OCI-LY1 (cell line): ENCODE measurements at regions not wholly inside any gene's neighbourhood (a gene's known extent, or its start where the extent isn't known, plus 50 kb on each side); places are given as distances from the start of the nearest gene placed in this dataset.

Experiments
- H2AFZ ChIP-seq: fragments of 200-600 bp; sonication (generic), shearing (Covaris generic); 2 replicates; pipeline ENCODE4 v1.6.0; 2014; ENCODE audit warnings: antibody characterized with exemption, mild to moderate bottlenecking, low read length
- H3F3A ChIP-seq: fragments of 200-600 bp; sonication (generic), shearing (Covaris generic); 2 replicates; pipeline ENCODE4 v1.6.0; 2014; ENCODE audit warnings: mild to moderate bottlenecking, antibody characterized with exemption, low read length, moderate library complexity; ENCODE audit not compliant: insufficient read depth
- H3K27ac ChIP-seq: fragments of 200-600 bp; sonication (generic); 2 replicates; pipeline ENCODE4 v1.5.1; 2014; ENCODE audit warnings: low read length, mixed run types, mild to moderate bottlenecking, low read depth; ENCODE audit not compliant: poor library complexity, severe bottlenecking
- H3K27me3 ChIP-seq: fragments of 200-600 bp; sonication (generic); 2 replicates; pipeline ENCODE4 v1.6.0; 2014; ENCODE audit warnings: antibody characterized with exemption, mild to moderate bottlenecking, low read length, moderate library complexity; ENCODE audit not compliant: insufficient read depth
- H3K36me3 ChIP-seq: fragments of 200-600 bp; sonication (generic); 2 replicates; pipeline ENCODE4 v1.6.1; 2014; ENCODE audit warnings: mild to moderate bottlenecking, antibody characterized with exemption, low read length, moderate library complexity, mixed read lengths; ENCODE audit not compliant: insufficient read depth
- H3K4me1 ChIP-seq: fragments of 200-600 bp; sonication (generic); 2 replicates; pipeline ENCODE4 v1.5.1; 2014; ENCODE audit warnings: mild to moderate bottlenecking, low read length, moderate library complexity; ENCODE audit not compliant: insufficient read depth, severe bottlenecking
- H3K4me2 ChIP-seq: fragments of 200-600 bp; sonication (generic), shearing (Covaris generic); 2 replicates; pipeline ENCODE4 v1.6.1; 2014; ENCODE audit warnings: low read length
- H3K4me3 ChIP-seq: fragments of 200-600 bp; sonication (generic); 2 replicates; pipeline ENCODE4 v1.5.1; 2014; ENCODE audit warnings: low read length, low read depth, mild to moderate bottlenecking, mixed read lengths; ENCODE audit not compliant: poor library complexity, severe bottlenecking
- H3K79me2 ChIP-seq: fragments of 200-600 bp; shearing (Covaris generic); 2 replicates; pipeline ENCODE4 v1.6.1; 2016; ENCODE audit warnings: mixed run types, low read length, mixed read lengths; ENCODE audit not compliant: insufficient read depth
- H3K9ac ChIP-seq: fragments of 200-600 bp; sonication (generic), shearing (Covaris generic); 2 replicates; pipeline ENCODE4 v1.6.1; 2014; ENCODE audit warnings: mild to moderate bottlenecking, low read length, mixed read lengths
- H3K9me2 ChIP-seq: fragments of 200-600 bp; sonication (generic), shearing (Covaris generic); 2 replicates; pipeline ENCODE4 v1.6.1; 2014; ENCODE audit warnings: low read depth, mild to moderate bottlenecking, low read length, mixed read lengths
- H3K9me3 ChIP-seq: fragments of 200-600 bp; shearing (Covaris generic); 2 replicates; pipeline ENCODE4 v1.6.1; 2014; ENCODE audit warnings: low read length, mixed read lengths
- H4K20me1 ChIP-seq: fragments of 200-600 bp; sonication (generic), shearing (Covaris generic); 2 replicates; pipeline ENCODE4 v1.6.0; 2016; ENCODE audit warnings: mild to moderate bottlenecking, low read length; ENCODE audit not compliant: insufficient read depth
- CTCF ChIP-seq: fragments of 200-600 bp; sonication (generic), shearing (Covaris generic); IDR thresholded peaks from 2 replicates; pipeline ENCODE4 v1.5.1; 2017; ENCODE audit warnings: mild to moderate bottlenecking, antibody characterized with exemption, low read length, moderate library complexity, mixed read lengths
- EZH2 ChIP-seq: fragments of 200-600 bp; sonication (generic), shearing (Covaris generic); IDR thresholded peaks from 2 replicates; pipeline ENCODE4 v1.8.0; 2017; ENCODE audit warnings: borderline replicate concordance, mixed run types, mild to moderate bottlenecking, antibody characterized with exemption, low read length, moderate library complexity, mixed read lengths

- no peaks in the 10 kb centered on the region for H3F3A ChIP-seq
- no peak overlapping the region for H3K27ac ChIP-seq
- TF ChIP-seq EZH2 (no peak), CTCF (no peak)
- no peak overlapping the region for H3K4me2 ChIP-seq
- H3K36me3 ChIP-seq = no peaks in the 10 kb centered on the region
- H3K27me3 ChIP-seq = no peaks in the 10 kb centered on the region
- no peaks in the 10 kb centered on the region for H3K4me1 ChIP-seq
- no peaks in the 10 kb centered on the region for H3K9me3 ChIP-seq
- no peaks in the 10 kb centered on the region for H4K20me1 ChIP-seq
- no peaks in the 10 kb centered on the region for H3K9me2 ChIP-seq
- H3K79me2 ChIP-seq = no peaks in the 10 kb centered on the region
- no peak overlapping the region for H2AFZ ChIP-seq
- no peak overlapping the region for H3K9ac ChIP-seq
- no peak overlapping the region for H3K4me3 ChIP-seq
Measured at GRCh38 chr3:178482981-178483380, 53.3 kb upstream of the KCNMB2 start.

- no peaks in the 10 kb centered on the region for H3K4me1 ChIP-seq
- TF ChIP-seq EZH2 = no peak
- TF ChIP-seq CTCF = no peak
- H3K27me3 ChIP-seq = no peaks in the 10 kb centered on the region
- no peaks in the 10 kb centered on the region for H3K79me2 ChIP-seq
- H3K9me2 ChIP-seq = no peaks in the 10 kb centered on the region
- H3K27ac ChIP-seq = no peak overlapping the region
- H3K9me3 ChIP-seq = no peaks in the 10 kb centered on the region
- H3K4me3 ChIP-seq = no peak overlapping the region
- H4K20me1 ChIP-seq = no peaks in the 10 kb centered on the region
- no peak overlapping the region for H3K4me2 ChIP-seq
- H3F3A ChIP-seq = no peaks in the 10 kb centered on the region
- H2AFZ ChIP-seq = no peak overlapping the region
- H3K36me3 ChIP-seq = no peaks in the 10 kb centered on the region
- H3K9ac ChIP-seq = no peak overlapping the region
Measured at GRCh38 chr3:178483704-178484103, 52.5 kb upstream of the KCNMB2 start.

GRCh38 chr3:178485756-178486155 is 50.5 kb upstream of the KCNMB2 start:
- Histone ChIP-seq H3K9me2 (no peaks in the 10 kb centered on the region), H2AFZ (no peak overlapping the region), H3K27ac (no peak overlapping the region), H3K9ac (no peak overlapping the region), H3K27me3 (no peaks in the 10 kb centered on the region), H3K4me3 (no peak overlapping the region), H3K9me3 (no peaks in the 10 kb centered on the region), H3K4me1 (no peaks in the 10 kb centered on the region), H4K20me1 (no peaks in the 10 kb centered on the region), H3K79me2 (no peaks in the 10 kb centered on the region), H3K4me2 (no peak overlapping the region), H3K36me3 (no peaks in the 10 kb centered on the region), H3F3A (no peaks in the 10 kb centered on the region)
- TF ChIP-seq CTCF = no peak
- TF ChIP-seq EZH2 = no peak
